ENCODE measurements at regions not wholly inside any gene's neighbourhood (a gene's known extent, or its start where the extent isn't known, plus 50 kb on each side); places are given as distances from the start of the nearest gene placed in this dataset.

GRCh38 chr7:15033039-15033438, 130.5 kb upstream of the DGKB start:
- TF ChIP-seq RARG (CRISPR knock-in tag; IDR thresholded peaks at IDR 0.05; ENCODE audit: low read depth) (no peak), TFAP4 (IDR thresholded peaks at IDR 0.05; ENCODE audit: borderline replicate concordance, low read depth) (no peak), ATF1 (CRISPR knock-in tag; IDR thresholded peaks at IDR 0.05) (no peak), ZNF281 (CRISPR knock-in tag; IDR thresholded peaks at IDR 0.05; ENCODE audit: borderline replicate concordance) (no peak), ZBED4 (CRISPR knock-in tag; IDR thresholded peaks at IDR 0.05; ENCODE audit: borderline replicate concordance) (no peak), GATA4 (IDR thresholded peaks at IDR 0.05; ENCODE audit: borderline replicate concordance, low read depth) (no peak), RBFOX2 (IDR thresholded peaks at IDR 0.05; ENCODE audit: low read depth, low read length) (no peak), ZNF124 (CRISPR knock-in tag; IDR thresholded peaks at IDR 0.05) (no peak), ZBTB43 (CRISPR knock-in tag; conservative IDR thresholded peaks at IDR 0.05) (no peak), XBP1 (CRISPR knock-in tag; IDR thresholded peaks at IDR 0.05) (no peak), RXRB (CRISPR knock-in tag; IDR thresholded peaks at IDR 0.05; ENCODE audit: borderline replicate concordance) (no peak), ZNF510 (CRISPR knock-in tag; IDR thresholded peaks at IDR 0.05; ENCODE audit: low read depth) (no peak), NKX3-1 (CRISPR knock-in tag; IDR thresholded peaks at IDR 0.05) (no peak), ZMAT5 (CRISPR knock-in tag; IDR thresholded peaks at IDR 0.05; ENCODE audit: borderline replicate concordance, low read depth) (no peak), ZNF263 (CRISPR knock-in tag; IDR thresholded peaks at IDR 0.05) (no peak), ZNF691 (CRISPR knock-in tag; IDR thresholded peaks at IDR 0.05; ENCODE audit: borderline replicate concordance, low read depth) (no peak)
- no peak for DNase-seq (ENCODE audit: low spot score)
- 0% methylated on average over 2 of the region's 2 CpGs for WGBS (ENCODE audit: low lambda C conversion rate)
- Histone ChIP-seq H3K27me3 (ENCODE audit: control insufficient read depth in 1 of 2, insufficient read depth in 2 of 2, low read length in 2 of 2) (no peaks in the 10 kb centered on the region), H4K20me1 (ENCODE audit: insufficient read depth, low read length) (no peaks in the 10 kb centered on the region), H3K4me1 (ENCODE audit: insufficient read depth, low read length) (no peaks in the 10 kb centered on the region), H3K9me3 (ENCODE audit: low read length) (no peaks in the 10 kb centered on the region), H3K9ac (ENCODE audit: insufficient read depth, low read depth, low read length) (no peak overlapping the region), H3K36me3 (replicated peaks in 1 of 2; ENCODE audit: control insufficient read depth in 1 of 2, insufficient read depth in 2 of 2, low read length in 2 of 2) (no peaks in the 10 kb centered on the region), H2AFZ (ENCODE audit: low read length) (no peak overlapping the region), H3K4me3 (replicated peaks in 1 of 3; ENCODE audit: insufficient read depth in 1 of 3, low read depth in 2 of 3, low read length in 3 of 3) (no peak overlapping the region), H3K27ac (ENCODE audit: extremely low read length, insufficient read depth, low read length) (no peak overlapping the region), H3K4me2 (ENCODE audit: low read depth, low read length) (no peak overlapping the region), H3K79me2 (ENCODE audit: insufficient read depth, low read length) (no peaks in the 10 kb centered on the region)
- no peak for FAIRE-seq
- ChIA-PET POLR2A (no interaction called here), CTCF (ENCODE audit: low intra/inter-chr PET ratio, low total read pairs) (no interaction called here)
- in situ Hi-C loops (cut with HindIII; ENCODE audit: extremely low pct_ligation_motif_present, low pct_unique_long_range_greater_than_20kb) (no loop called here), intact Hi-C loops (cut with micrococcal nuclease; ENCODE audit: unreplicated experiment) (no loop called here)
- no peak for ATAC-seq
- no TSS peak for BruUV-seq (replicated peaks)

All from HepG2 (cell line).